GM19468 (cell line): ENCODE measurements at regions not wholly inside any gene's neighbourhood (a gene's known extent, or its start where the extent isn't known, plus 50 kb on each side); places are given as distances from the start of the nearest gene placed in this dataset.

Experiments used
- ATAC-seq: cut with Tn5 transposase; IDR thresholded peaks from one replicate; pipeline ENCODE4 v1.9.1; 2021; ENCODE audit warnings: mild to moderate bottlenecking, moderate library complexity, moderate number of reproducible peaks; ENCODE audit not compliant: unreplicated experiment; ENCODE audit errors: extremely low read depth

DNA sequence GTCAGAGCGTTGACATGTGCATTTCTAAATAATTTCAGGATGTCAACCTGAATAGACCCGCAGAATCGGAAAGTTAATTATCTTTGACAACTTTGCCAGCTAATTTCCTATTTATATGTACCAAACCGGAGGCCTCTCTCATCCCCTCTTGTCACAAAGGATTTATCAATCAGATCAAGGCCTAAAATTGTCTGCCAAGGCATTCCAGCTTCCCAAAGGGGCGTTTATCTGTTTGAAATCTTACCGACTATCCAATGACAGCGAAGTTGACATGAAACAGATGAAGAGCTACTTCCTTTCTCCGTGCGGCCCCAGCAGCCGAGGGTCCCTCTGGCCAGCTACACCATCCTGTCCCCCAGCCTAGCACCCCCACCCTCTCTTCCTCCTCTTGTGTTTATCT, 223.7 kb upstream of the DYNLRB2 start:
- ATAC-seq, result no peak

DNA sequence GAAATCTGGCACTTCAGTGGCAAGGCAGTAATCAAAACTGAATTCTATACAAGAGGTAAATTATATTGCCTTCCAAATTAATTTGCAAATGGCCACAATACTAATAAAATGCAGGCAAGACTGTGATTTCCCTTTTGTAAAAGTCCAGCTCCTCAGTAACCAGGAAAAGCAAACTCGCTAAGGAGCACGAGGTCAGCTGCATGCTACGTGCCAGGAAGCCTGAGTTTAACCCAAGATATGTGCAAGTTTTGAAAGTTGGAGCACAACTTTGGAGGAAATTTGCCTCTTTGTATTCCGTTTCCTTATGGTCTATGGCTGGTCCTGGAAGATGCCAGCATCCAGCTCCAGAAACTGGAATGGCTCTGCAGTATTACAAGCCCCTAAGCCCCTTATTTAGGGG, 226.8 kb upstream of the DYNLRB2 start:
- no peak for ATAC-seq

DNA sequence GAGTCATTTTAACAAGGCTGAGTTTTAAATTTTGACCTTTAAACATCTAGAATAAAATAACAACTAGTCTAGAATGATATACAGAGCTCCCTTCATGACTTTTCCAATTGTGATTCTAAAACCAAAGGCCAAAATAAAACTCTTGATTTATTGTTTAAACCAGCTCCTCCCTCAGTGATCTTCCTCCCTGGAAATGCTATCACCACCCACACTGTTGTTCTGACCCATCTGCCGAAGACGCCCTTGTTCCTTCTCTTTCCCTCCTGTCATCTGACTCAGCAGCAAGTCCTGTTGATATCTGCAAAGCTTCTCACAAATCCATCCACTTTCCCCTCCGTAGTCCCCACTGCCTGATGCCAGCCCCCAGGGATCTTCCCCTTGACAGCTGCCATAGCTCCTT, 231.6 kb upstream of the DYNLRB2 start:
- no peak for ATAC-seq

DNA sequence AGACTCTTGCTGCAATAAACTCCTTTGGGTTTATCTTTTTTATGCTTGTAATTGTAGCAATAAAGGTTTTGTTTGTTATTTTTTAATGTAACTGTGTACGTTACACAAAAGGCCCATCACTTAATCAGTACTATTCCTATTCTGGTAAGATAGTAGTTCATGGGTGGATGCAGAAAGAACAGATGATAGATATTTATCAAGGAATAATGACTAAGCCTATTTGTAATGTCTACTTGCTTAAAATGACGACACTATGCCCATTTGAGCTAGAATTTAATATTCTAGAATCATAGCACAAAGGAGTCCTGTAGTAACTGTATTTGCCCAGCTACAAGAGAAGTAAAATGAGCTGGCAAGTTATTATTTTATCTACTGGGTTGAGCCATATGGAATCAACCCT, 235.4 kb upstream of the DYNLRB2 start:
- no peak for ATAC-seq

DNA sequence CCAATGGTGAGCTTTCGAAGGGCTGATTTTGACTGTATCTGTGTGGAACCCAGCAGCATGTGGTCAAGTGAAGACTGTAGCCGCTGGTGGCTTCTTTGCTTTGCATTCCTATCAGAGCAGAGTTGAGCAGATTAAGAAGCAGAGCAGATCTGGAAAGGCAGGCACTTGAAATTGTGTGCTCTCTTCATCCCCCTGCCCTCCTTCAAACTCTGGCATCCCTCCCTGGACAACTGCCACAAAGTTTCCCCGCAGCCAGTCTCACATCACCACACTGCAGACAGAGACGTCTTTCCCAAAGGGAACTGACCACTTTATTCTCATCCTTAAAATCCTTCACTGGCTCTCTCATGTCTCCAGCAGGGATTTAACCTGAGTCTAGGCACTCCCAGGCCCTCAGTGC, 237.1 kb upstream of the DYNLRB2 start:
- no peak for ATAC-seq

DNA sequence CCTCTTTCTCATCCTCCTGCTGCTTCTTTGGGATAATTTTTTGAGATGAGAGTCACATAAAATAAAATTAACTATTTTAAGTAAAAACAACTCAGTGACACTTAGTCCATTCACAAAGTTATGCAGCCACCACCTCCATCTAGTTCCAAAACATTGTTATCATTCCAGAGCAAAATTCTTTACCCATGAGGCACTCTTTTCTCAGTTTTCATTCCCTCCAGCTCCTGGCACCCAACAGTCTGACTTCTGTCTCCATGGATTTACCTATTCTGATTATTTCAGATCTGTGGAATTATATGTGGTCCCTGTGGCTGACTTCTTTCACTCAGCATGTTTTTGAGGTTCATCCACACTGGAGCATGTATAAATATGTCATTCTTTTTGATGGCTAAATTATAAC, 239.9 kb upstream of the DYNLRB2 start:
- no peak for ATAC-seq

DNA sequence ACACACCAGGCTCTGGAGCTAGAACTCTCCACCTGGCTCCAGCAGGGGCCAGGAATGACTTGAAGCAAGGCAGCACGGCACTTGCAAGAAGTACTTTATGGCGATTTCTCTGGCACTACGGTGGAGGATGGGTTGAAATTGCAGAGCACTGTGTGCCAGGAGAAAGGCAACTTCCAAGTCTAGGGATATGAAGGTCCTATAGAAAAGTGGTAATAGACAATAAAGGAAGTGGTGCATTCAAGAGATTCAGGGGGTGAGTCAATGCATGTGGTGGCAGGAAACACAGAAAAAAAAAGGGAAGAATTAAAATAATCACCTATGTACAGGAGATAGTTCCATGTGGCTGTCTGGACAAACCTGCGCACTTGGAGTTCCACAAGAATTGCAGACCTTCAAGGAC, 240.3 kb upstream of the DYNLRB2 start:
- ATAC-seq, result no peak

DNA sequence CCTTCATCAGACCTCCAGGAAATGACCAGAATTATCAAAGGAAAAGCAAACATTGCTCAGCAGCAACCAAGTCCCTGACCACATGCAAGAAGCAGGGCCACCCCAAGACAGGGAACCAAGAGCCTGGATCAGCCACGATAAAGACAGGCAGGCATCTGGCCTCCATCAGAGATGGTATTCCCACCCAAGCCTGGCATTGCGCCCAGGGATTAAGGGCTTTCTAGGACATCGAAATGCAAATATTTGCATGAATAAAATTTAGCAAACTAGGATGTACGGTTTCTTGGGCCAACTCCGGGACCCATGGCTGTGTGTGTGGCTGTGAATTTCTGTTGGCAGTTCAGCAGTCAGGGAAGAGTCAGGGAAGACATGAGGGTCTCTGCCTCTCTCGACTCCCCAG, 241.4 kb upstream of the DYNLRB2 start:
- ATAC-seq, result no peak

DNA sequence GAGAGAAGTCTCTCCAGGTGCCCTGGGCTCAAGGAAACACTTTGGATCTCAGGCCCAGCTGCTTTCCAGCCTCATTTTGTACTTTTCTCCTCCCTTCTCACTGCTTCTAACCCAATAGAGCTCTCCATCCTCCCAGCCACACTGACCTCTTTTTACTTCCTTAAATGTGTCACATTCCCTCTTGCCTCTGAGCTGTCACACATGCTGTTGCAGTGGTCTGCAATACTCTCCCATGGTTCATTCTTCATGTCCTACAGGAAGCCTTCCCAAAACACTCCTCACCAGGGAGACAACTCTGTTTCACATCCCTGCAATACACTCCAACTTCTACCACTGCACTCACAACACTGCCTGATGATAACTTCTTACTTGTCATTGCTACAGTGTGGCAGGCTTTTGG, 242.1 kb upstream of the DYNLRB2 start:
- no peak for ATAC-seq

DNA sequence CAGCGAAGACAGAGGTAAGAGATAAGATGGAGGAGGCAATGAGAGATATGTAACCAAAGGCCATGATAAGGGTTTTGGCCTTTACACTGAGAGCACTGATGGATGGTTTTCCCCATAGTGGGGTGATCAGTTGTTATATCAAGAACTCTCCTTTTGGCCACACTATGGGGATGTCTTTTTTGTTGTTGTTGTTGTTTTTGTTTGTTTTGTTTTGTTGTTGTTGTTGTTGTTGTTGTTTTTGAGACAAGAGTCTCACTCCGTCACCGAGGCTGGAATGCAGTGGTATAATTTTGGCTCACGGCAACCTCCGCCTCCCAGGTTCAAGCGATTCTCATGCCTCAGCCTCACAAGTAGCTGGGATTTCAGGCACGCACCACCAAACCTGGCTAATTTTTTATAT, 244.8 kb upstream of the DYNLRB2 start:
- ATAC-seq, result no peak

DNA sequence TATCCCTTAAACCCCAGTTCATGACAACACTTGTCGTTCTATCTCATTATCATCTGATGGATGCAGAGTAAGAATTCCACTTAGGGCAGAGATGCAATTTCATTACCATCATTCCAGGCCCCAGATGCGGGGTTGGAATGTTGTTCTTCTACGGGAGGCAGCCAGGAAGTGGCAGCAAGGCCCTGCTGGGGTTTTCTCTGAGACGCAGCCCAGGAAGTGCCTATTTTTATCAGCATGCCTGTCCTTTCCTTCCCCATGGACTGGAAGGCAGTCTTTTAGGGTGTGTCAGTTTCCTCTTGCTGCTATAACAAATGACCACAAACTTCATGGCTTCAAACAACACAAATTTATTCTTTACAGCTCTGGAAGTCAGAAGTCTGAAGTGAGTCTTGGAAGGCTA, 246.6 kb upstream of the DYNLRB2 start:
- no peak for ATAC-seq

DNA sequence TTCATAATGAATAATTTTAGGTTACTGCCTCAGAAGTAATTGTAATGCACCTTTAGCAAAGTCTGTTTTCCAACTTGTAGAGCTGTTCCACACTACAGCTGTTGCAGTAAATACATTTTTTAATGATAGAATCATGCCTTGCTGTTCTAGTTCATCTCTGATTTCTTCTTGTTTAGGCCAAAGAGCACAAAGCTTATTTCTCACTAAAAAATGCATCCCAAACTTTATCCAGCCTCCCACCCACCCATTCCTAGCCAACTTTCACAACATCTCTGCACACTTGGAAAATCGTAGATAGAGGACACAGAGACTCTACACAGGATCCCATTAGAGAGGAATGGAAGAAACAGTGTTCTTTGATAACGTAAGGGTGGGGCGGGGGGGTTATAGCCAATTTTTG, 252.2 kb upstream of the DYNLRB2 start:
- ATAC-seq, result no peak

DNA sequence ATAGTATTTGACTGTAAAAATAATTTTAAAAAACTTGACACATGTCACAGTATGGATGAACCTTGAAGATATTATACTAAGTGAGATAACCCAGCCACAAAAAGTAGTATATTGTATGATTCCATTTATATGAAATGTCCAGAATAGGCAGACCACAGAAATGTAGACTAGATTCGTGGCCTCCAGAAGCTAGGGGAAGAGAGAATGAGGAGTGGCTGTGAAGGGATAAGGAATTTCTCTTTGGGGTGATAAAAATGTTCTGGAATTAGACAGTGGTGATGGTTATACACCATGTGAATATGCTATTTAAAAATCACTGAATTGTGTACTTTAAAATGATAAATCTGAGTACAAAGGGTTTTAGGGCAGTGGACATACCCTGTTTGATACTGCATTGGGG, 253.1 kb upstream of the DYNLRB2 start:
- ATAC-seq, result no peak

DNA sequence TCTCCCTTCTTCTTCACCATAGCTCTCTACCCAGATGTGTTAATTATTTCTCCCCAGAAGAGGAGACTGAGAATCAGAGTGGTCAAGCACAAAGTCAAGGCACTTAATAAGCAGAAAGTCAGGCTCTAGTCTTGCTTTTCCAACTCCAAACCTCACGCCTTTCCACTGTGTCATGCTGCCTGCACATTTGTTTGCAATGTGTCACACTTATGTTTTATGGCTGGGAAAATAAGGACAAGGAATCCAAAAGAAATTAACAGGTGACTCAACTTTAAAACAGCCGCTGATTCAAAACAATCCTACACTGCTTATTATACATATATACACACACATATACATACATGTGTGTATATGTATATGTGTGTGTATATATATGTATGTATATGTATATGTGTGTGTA, 255.7 kb upstream of the DYNLRB2 start:
- ATAC-seq, result no peak

DNA sequence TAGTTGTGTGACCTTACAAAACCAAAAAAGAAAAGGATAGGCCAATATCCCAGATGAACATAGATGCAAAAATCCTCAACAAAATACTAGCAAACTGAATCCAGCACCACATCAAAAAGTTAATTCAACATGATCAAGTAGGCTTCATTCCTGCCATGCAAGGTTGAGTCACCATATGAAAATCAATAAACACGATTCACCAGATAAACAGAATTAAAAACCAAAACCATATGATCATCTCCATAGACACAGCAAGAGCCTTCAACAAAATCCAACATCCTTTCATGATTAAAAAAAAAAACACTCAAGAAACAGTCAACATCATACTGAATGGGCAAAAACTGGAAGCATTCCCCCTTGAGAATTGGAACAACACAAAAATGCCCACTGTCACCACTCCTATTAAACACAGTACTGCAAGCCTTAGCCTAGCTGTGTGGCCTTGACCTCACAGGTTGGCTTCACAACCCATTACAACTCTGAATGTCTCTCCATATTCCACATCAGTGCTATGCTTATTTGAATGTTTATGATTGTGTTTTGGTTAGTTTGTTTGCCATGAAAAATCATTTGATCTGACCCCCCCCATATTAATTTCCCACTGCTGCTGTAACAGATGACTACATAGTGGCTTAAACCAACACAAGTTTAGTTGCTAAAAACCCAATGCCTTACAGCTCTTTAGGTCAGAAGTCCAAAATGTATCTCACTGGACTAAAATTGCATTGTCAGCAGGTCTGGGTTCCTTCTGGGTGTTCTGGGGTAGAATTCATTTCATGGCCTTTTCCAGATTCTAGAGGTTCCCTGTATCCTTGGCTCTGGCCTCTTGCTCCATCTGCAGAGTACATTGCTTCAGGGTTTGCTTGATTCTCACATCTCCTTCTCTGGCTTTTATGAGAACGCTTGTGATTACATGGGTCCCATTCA, 257.1 kb upstream of the DYNLRB2 start:
- no peak for ATAC-seq

DNA sequence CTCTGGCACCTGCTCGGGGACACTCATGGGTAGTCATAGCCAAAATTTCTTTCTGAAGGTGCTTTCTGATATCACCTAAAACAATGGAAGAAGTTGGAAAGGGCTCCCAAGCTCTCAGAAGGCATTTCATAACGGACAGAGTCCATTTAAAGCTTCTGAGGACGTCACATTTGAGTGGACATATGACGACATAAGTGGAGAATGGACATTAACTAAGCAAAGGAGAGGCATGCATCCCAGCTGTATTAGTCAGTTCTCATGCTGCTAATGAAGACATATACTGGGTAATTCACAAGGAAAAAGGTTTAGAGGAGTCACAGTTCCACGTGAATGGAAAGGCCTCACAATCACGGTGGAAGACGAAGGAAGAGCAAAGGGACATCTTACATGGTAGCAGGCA, 260.2 kb upstream of the DYNLRB2 start:
- no peak for ATAC-seq

DNA sequence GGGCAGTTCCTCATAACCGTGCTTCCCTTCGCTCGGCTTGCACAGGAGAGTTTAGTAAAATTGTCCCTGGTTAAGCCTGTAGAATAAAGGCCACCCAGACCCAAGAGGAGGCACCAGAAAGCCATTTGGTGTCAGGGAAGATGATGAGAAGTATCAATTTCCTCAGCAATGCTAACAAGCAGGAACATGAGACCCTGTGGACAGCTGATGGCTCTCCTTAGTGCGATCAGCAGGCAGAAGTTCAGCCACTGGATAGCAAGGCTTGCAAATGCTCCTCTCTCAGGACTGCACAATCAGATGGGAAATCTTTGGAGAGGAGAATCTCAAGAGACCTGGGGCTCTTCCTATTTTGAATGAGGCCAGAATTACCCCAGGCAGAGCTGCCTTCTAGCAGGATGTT, 261.1 kb upstream of the DYNLRB2 start:
- no peak for ATAC-seq

DNA sequence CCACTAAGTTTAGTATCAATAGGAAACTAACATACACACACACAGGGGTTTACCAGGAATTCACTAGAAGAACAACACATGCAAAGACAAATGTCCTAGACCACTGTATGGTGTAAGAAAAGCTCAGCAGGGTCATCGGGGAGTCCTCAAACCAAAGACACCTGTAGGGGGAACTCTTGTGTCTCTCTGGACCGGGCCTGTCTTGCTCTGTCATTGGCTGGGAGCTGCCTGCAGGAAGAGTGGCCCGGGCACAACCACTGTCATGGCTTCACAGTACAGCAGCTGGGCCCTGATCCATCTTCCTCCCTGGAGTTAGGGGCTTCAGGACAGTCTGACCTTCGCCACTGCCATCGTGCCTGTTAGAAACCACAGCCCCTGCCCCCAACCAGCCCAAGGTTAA, 263.6 kb upstream of the DYNLRB2 start:
- no peak for ATAC-seq

DNA sequence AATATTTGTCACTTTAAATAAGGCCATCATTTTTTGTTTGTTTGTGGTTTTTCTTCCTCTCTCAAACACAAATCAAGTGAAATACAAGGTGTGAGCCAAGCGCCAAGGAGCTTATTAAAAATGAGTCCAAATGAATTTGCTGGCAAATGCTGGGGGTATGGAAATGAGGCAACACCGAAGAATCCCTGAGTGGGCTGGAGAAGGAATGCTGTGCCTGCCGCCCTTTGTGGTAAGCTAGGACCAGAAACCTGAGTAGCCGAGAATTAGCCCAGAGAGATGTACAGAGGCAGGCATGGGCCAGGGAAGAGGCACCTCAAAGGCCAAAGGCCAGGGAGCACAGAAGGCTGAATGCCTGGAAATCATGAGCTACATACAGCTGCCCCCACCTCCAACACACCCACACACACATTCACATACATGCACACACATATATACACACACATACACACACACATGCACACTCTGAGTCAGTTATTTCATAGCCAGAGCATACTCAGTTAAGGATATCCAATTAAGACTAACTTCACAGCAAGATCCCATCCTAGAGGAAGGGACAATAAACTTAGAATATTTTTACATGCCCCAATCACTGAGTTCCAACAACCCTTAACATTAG, 266.1 kb upstream of the DYNLRB2 start:
- no peak for ATAC-seq

DNA sequence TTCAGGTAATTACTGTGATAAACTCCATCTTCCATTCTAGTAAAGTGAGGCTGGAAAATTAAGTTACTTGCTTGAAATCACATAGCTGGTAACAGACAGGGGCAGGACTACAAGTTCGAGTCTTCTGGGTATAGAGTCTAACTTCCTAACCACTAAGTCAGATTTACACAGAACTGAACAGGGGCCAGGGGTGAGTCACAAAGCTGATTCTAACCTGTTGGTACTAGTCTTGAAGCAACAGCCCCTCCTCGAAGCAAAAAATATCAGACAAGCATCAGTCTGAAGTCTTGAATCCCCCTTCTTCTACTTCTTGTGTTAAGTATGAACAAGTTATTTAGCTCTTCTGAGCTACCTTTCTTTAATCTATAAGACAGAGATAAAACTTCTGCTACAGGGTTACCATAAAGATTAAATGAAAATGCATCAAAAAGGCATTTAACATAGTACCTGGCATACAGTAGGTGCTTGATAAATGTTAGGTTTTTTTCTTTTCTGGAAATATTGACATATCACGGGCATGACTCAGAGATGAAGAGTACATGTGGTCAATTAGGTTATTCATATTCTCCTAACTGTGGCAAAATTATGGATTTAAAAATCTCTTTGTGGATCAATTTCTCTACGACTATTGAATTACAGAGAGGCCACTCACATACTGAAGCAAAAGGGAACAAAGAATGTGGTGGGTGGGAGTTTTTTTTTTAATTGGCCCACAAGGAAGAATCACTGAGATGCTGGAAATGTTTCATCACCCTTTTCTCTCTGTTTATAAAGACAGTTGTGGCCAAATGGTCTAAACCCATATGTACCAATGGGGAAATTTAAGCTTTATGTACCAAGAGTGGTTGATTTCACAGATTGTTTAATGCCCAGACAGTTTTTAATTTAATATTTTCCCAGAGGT, 266.9 kb upstream of the DYNLRB2 start:
- no peak for ATAC-seq
